ENCODE measurements at regions not wholly inside any gene's neighbourhood (a gene's known extent, or its start where the extent isn't known, plus 50 kb on each side); places are given as distances from the start of the nearest gene placed in this dataset.
A peak's percentile ranks its signal among the peaks of the same experiment; 100 is the strongest.

GRCh38 chr3:65201926-65202325 is 514.1 kb upstream of the ADAMTS9 start:
- no peak overlapping the region for H3K23ac ChIP-seq (ENCODE audit: low read length in 2 of 2)
- no peak overlapping the region for H2BK12ac ChIP-seq (ENCODE audit: low read length in 2 of 2)
- H3K14ac ChIP-seq (ENCODE audit: low read length in 2 of 2), result no peak overlapping the region
- H3K4me3 ChIP-seq (ENCODE audit: insufficient read depth in 1 of 2, low read depth in 1 of 2, low read length in 2 of 2), result no peak overlapping the region
- H3K36me3 ChIP-seq (ENCODE audit: control insufficient read depth in 1 of 2, insufficient read depth in 2 of 2, low read depth in 1 of 2, low read length in 2 of 2), result no peaks in the 10 kb centered on the region
- H2AK5ac ChIP-seq (ENCODE audit: low read length, severe bottlenecking), result no peak overlapping the region
- no peak overlapping the region for H4K91ac ChIP-seq (ENCODE audit: low read length)
- H3K4me2 ChIP-seq (ENCODE audit: low read length, poor library complexity, severe bottlenecking), result no peak overlapping the region
- no peak overlapping the region for H2BK120ac ChIP-seq (ENCODE audit: low read depth, low read length)
- no CpG with 5 or more reads among the region's 2 CpGs for WGBS
- no peak overlapping the region for H2BK5ac ChIP-seq (ENCODE audit: low read depth, low read length, poor library complexity, severe bottlenecking)
- DNase-seq, result no peak
- H2BK15ac ChIP-seq (ENCODE audit: low read depth, poor library complexity, severe bottlenecking), result no peak overlapping the region
- H4K8ac ChIP-seq (ENCODE audit: low read length), result no peak overlapping the region
- H3K9me3 ChIP-seq (ENCODE audit: control insufficient read depth, low read length), result no peaks in the 10 kb centered on the region
- H3K4me1 ChIP-seq (ENCODE audit: control insufficient read depth, insufficient read depth, low read depth, low read length), result no peaks in the 10 kb centered on the region
- no peak overlapping the region for H3K4ac ChIP-seq (ENCODE audit: low read depth in 1 of 2, low read length in 2 of 2)
- H3K18ac ChIP-seq (ENCODE audit: low read depth in 1 of 2, low read length in 2 of 2), result no peak overlapping the region
- H3K79me1 ChIP-seq (replicated peaks; ENCODE audit: low read length, poor library complexity, severe bottlenecking), result no peaks in the 10 kb centered on the region
- no peak overlapping the region for H2AFZ ChIP-seq (ENCODE audit: low read depth, low read length)
- H3K27me3 ChIP-seq (ENCODE audit: control insufficient read depth in 1 of 2, insufficient read depth in 1 of 2, low read length in 2 of 2), result peaks cover 2 to 3% of the 10 kb centered on the region in 2 experiments
- H3K9ac ChIP-seq (ENCODE audit: low read length), result no peak overlapping the region
- H3K27ac ChIP-seq (ENCODE audit: low read length, poor library complexity, severe bottlenecking), result no peak overlapping the region

GRCh38 chr3:65200310-65200970 is 512.6 kb upstream of the ADAMTS9 start:
- H3K27me3 ChIP-seq (ENCODE audit: control insufficient read depth in 1 of 2, insufficient read depth in 1 of 2, low read length in 2 of 2), result peaks cover 0 to 2% of the 10 kb centered on the region in 2 experiments
- no peak overlapping the region for H2BK5ac ChIP-seq (ENCODE audit: low read depth, low read length, poor library complexity, severe bottlenecking)
- no peaks in the 10 kb centered on the region for H3K36me3 ChIP-seq (ENCODE audit: control insufficient read depth in 1 of 2, insufficient read depth in 2 of 2, low read depth in 1 of 2, low read length in 2 of 2)
- no peaks in the 10 kb centered on the region for H3K4me1 ChIP-seq (ENCODE audit: control insufficient read depth, insufficient read depth, low read depth, low read length)
- 73% methylated on average over 5 of the region's 5 CpGs for WGBS
- no peak overlapping the region for H3K9ac ChIP-seq (ENCODE audit: low read length)
- no peak overlapping the region for H3K27ac ChIP-seq (ENCODE audit: low read length, poor library complexity, severe bottlenecking)
- H2AFZ ChIP-seq (ENCODE audit: low read depth, low read length), result no peak overlapping the region
- H3K79me1 ChIP-seq (replicated peaks; ENCODE audit: low read length, poor library complexity, severe bottlenecking), result no peaks in the 10 kb centered on the region
- H3K4me3 ChIP-seq (ENCODE audit: insufficient read depth in 1 of 2, low read depth in 1 of 2, low read length in 2 of 2), result no peak overlapping the region
- H3K18ac ChIP-seq (ENCODE audit: low read depth in 1 of 2, low read length in 2 of 2), result peak overlapping the region in 1 of 2 experiments; percentile 21
- no peak overlapping the region for H2BK15ac ChIP-seq (ENCODE audit: low read depth, poor library complexity, severe bottlenecking)
- no peak overlapping the region for H3K4me2 ChIP-seq (ENCODE audit: low read length, poor library complexity, severe bottlenecking)
- DNase-seq, result no peak
- H3K4ac ChIP-seq (ENCODE audit: low read depth in 1 of 2, low read length in 2 of 2), result no peak overlapping the region
- H4K8ac ChIP-seq (ENCODE audit: low read length), result no peak overlapping the region
- no peaks in the 10 kb centered on the region for H3K9me3 ChIP-seq (ENCODE audit: control insufficient read depth, low read length)
- no peak overlapping the region for H2AK5ac ChIP-seq (ENCODE audit: low read length, severe bottlenecking)
- no peak overlapping the region for H2BK12ac ChIP-seq (ENCODE audit: low read length in 2 of 2)
- H3K14ac ChIP-seq (ENCODE audit: low read length in 2 of 2), result no peak overlapping the region
- H3K23ac ChIP-seq (ENCODE audit: low read length in 2 of 2), result peak overlapping the region in 1 of 2 experiments; percentile 26
- no peak overlapping the region for H2BK120ac ChIP-seq (ENCODE audit: low read depth, low read length)
- H4K91ac ChIP-seq (ENCODE audit: low read length), result no peak overlapping the region

- Histone ChIP-seq H3K36me3 (ENCODE audit: control insufficient read depth in 1 of 2, insufficient read depth in 2 of 2, low read depth in 1 of 2, low read length in 2 of 2) (no peaks in the 10 kb centered on the region), H3K27me3 (ENCODE audit: control insufficient read depth in 1 of 2, insufficient read depth in 1 of 2, low read length in 2 of 2) (peaks cover 0 to 2% of the 10 kb centered on the region in 2 experiments), H2BK120ac (ENCODE audit: low read depth, low read length) (no peak overlapping the region), H2BK12ac (ENCODE audit: low read length in 2 of 2) (no peak overlapping the region), H4K8ac (ENCODE audit: low read length) (no peak overlapping the region), H2AFZ (ENCODE audit: low read depth, low read length) (no peak overlapping the region), H3K4ac (ENCODE audit: low read depth in 1 of 2, low read length in 2 of 2) (no peak overlapping the region), H3K14ac (ENCODE audit: low read length in 2 of 2) (no peak overlapping the region), H3K18ac (ENCODE audit: low read depth in 1 of 2, low read length in 2 of 2) (no peak overlapping the region), H4K91ac (ENCODE audit: low read length) (no peak overlapping the region), H3K9ac (ENCODE audit: low read length) (no peak overlapping the region), H2BK5ac (ENCODE audit: low read depth, low read length, poor library complexity, severe bottlenecking) (no peak overlapping the region), H2BK15ac (ENCODE audit: low read depth, poor library complexity, severe bottlenecking) (no peak overlapping the region), H3K4me3 (ENCODE audit: insufficient read depth in 1 of 2, low read depth in 1 of 2, low read length in 2 of 2) (no peak overlapping the region), H2AK5ac (ENCODE audit: low read length, severe bottlenecking) (no peak overlapping the region), H3K4me2 (ENCODE audit: low read length, poor library complexity, severe bottlenecking) (no peak overlapping the region), H3K79me1 (replicated peaks; ENCODE audit: low read length, poor library complexity, severe bottlenecking) (no peaks in the 10 kb centered on the region), H3K4me1 (ENCODE audit: control insufficient read depth, insufficient read depth, low read depth, low read length) (no peaks in the 10 kb centered on the region), H3K9me3 (ENCODE audit: control insufficient read depth, low read length) (no peaks in the 10 kb centered on the region), H3K27ac (ENCODE audit: low read length, poor library complexity, severe bottlenecking) (no peak overlapping the region), H3K23ac (ENCODE audit: low read length in 2 of 2) (no peak overlapping the region)
- DNase-seq, result no peak
- 91% methylated on average over 2 of the region's 3 CpGs for WGBS
Measured at GRCh38 chr3:65196663-65197062, 508.9 kb upstream of the ADAMTS9 start.

- Histone ChIP-seq H3K4me1 (ENCODE audit: control insufficient read depth, insufficient read depth, low read depth, low read length) (no peaks in the 10 kb centered on the region), H3K4ac (ENCODE audit: low read depth in 1 of 2, low read length in 2 of 2) (no peak overlapping the region), H2AFZ (ENCODE audit: low read depth, low read length) (no peak overlapping the region), H2BK12ac (ENCODE audit: low read length in 2 of 2) (no peak overlapping the region), H3K4me3 (ENCODE audit: insufficient read depth in 1 of 2, low read depth in 1 of 2, low read length in 2 of 2) (no peak overlapping the region), H3K4me2 (ENCODE audit: low read length, poor library complexity, severe bottlenecking) (no peak overlapping the region), H2AK5ac (ENCODE audit: low read length, severe bottlenecking) (no peak overlapping the region), H4K8ac (ENCODE audit: low read length) (no peak overlapping the region), H3K27ac (ENCODE audit: low read length, poor library complexity, severe bottlenecking) (no peak overlapping the region), H3K27me3 (ENCODE audit: control insufficient read depth in 1 of 2, insufficient read depth in 1 of 2, low read length in 2 of 2) (peaks cover 0 to 5% of the 10 kb centered on the region in 2 experiments), H4K91ac (ENCODE audit: low read length) (no peak overlapping the region), H3K9ac (ENCODE audit: low read length) (no peak overlapping the region), H2BK15ac (ENCODE audit: low read depth, poor library complexity, severe bottlenecking) (no peak overlapping the region), H3K36me3 (ENCODE audit: control insufficient read depth in 1 of 2, insufficient read depth in 2 of 2, low read depth in 1 of 2, low read length in 2 of 2) (no peaks in the 10 kb centered on the region), H3K23ac (ENCODE audit: low read length in 2 of 2) (no peak overlapping the region), H2BK120ac (ENCODE audit: low read depth, low read length) (no peak overlapping the region), H3K79me1 (replicated peaks; ENCODE audit: low read length, poor library complexity, severe bottlenecking) (no peaks in the 10 kb centered on the region), H3K14ac (ENCODE audit: low read length in 2 of 2) (no peak overlapping the region), H3K9me3 (ENCODE audit: control insufficient read depth, low read length) (no peaks in the 10 kb centered on the region), H3K18ac (ENCODE audit: low read depth in 1 of 2, low read length in 2 of 2) (no peak overlapping the region), H2BK5ac (ENCODE audit: low read depth, low read length, poor library complexity, severe bottlenecking) (no peak overlapping the region)
- WGBS, result 79% methylated on average over 4 of the region's 8 CpGs
- DNase-seq, result no peak
Measured at GRCh38 chr3:65195211-65196006, 507.6 kb upstream of the ADAMTS9 start.
